Spleen (tissue), 7 donors: ENCODE measurements at regions not wholly inside any gene's neighbourhood (a gene's known extent, or its start where the extent isn't known, plus 50 kb on each side); places are given as distances from the start of the nearest gene placed in this dataset.

ENCODE experiments used
- POLR2A ChIP-seq, 3 donors: fragments of 450-650 bp; IDR thresholded peaks; one replicate each; pipeline ENCODE4 v1.5.1; 2017; ENCODE audit warnings: antibody characterized with exemption in 3 of 3, mild to moderate bottlenecking in 1 of 3
- POLR2AphosphoS5 ChIP-seq, 3 donors: sonication (generic); formaldehyde crosslinking; IDR thresholded peaks; one replicate each; pipeline ENCODE4 v1.5.1; 2017; ENCODE audit warnings: antibody characterized with exemption in 3 of 3
- TF ChIP-seq, protein P1 (sequence below), 11 experiments: fragments of 200-600 bp in 7 of 11; fragments of 450-650 bp in 4 of 11; sonication (generic) in 4 of 11; IDR thresholded peaks in 8 of 11; conservative IDR thresholded peaks in 3 of 11; 1 replicate in 7 of 11; 2 replicates in 4 of 11; pipeline versions ENCODE4 v1.4.0 to v1.8.0; 2016 to 2021; ENCODE audit warnings: antibody characterized with exemption in 11 of 11, inconsistent platforms in 4 of 11, mild to moderate bottlenecking in 1 of 11
- donor health status: DM: no; HTN: no; CAD: no; lungs with moderate emphysema.
- donor health status: DM: no; HTN: no; CAD: no.
- donor health status: DM: no; HTN: no; CAD: no.

DNA sequence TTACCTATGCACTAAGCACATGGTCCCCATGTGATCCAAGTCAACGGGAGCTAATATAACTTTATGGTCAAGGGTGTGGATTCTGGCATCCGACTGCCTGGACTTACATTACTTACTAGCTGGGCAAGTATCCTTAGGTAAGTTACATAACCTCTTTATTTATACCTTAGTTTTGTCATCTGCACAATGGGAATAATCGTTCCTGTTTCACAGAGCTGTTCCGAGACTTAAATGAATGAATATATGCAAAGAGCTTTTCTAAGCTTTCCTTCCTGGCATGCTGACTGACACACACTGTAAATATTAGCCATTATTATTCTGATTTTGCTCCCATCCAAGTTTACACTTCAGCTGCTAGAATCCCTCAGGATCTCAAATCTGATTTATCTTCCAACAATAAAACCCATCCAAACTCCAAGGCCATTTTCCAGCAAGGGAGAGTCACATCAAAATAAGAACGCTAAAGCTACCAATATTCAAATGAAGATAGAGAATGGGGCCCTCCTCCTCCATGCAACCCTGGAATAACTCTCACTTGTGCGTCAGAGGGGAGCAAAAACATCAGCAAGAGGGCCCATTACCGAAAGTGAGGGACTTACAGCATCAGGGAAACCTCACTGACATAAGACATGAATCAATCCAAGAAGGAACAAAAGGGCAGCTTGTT is 115.6 kb upstream of the KAZN start:
- TF ChIP-seq POLR2AphosphoS5 (IDR thresholded peaks at IDR 0.05) (no peak), POLR2A (IDR thresholded peaks at IDR 0.05) (no peak)
- TF ChIP-seq, protein P1, sequence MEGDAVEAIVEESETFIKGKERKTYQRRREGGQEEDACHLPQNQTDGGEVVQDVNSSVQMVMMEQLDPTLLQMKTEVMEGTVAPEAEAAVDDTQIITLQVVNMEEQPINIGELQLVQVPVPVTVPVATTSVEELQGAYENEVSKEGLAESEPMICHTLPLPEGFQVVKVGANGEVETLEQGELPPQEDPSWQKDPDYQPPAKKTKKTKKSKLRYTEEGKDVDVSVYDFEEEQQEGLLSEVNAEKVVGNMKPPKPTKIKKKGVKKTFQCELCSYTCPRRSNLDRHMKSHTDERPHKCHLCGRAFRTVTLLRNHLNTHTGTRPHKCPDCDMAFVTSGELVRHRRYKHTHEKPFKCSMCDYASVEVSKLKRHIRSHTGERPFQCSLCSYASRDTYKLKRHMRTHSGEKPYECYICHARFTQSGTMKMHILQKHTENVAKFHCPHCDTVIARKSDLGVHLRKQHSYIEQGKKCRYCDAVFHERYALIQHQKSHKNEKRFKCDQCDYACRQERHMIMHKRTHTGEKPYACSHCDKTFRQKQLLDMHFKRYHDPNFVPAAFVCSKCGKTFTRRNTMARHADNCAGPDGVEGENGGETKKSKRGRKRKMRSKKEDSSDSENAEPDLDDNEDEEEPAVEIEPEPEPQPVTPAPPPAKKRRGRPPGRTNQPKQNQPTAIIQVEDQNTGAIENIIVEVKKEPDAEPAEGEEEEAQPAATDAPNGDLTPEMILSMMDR (IDR thresholded peaks at IDR 0.05 in 8 of 11, conservative IDR thresholded peaks at IDR 0.05 in 3 of 11) = no peak
